Stimulated activated CD4-positive, alpha-beta T cell treated with anti-CD3 and anti-CD28 coated beads, Interleukin-4, amount 100 ng/mL, for 48 hours (primary cell): ENCODE measurements at regions not wholly inside any gene's neighbourhood (a gene's known extent, or its start where the extent isn't known, plus 50 kb on each side); places are given as distances from the start of the nearest gene placed in this dataset.

ENCODE experiments used
- DNase-seq, 2 donors: peaks; one replicate each; pipeline ENCODE4 v3.0.0-alpha.2; 2020; ENCODE audit warnings: low read depth in 2 of 2

- DNase-seq, result no peak
These were observed 59.5 kb upstream of the CDCA7L start for GRCh38 chr7:22005151-22005550.

GRCh38 chr7:22002726-22003125, 57.0 kb upstream of the CDCA7L start:
- DNase-seq, result no peak

- peak in 1 of 2 donors; percentile 4 for DNase-seq
These were observed 55.8 kb upstream of the CDCA7L start for GRCh38 chr7:22001345-22002004.

GRCh38 chr7:21999896-22000295, 54.2 kb upstream of the CDCA7L start:
- DNase-seq, result no peak

- DNase-seq, result no peak
These were observed 50.9 kb upstream of the CDCA7L start for GRCh38 chr7:21996641-21997040.
